K562 (cell line): ENCODE measurements at regions not wholly inside any gene's neighbourhood (a gene's known extent, or its start where the extent isn't known, plus 50 kb on each side); places are given as distances from the start of the nearest gene placed in this dataset.

Experiments used
- ATAC-seq: fragments of 200-7000 bp; cut with Tn5 transposase; 3 replicates; pipeline ENCODE4 v1.9.1; 2020; ENCODE audit warnings: moderate library complexity
- BruUV-seq: library from RNA; stranded (reverse); fragments of 400-500 nt; replicated peaks from 2 replicates; lab custom pipeline; 2021; lab: Mats Ljungman, UMichigan
- CTCF ChIA-PET: fragments of 300-600 bp; formaldehyde crosslinking; extraction: SDS; loops from one replicate; lab custom pipeline; 2021; ENCODE audit warnings: low intra/inter-chr PET ratio; lab: Yijun Ruan, JAX
- POLR2A ChIA-PET: fragments of 300-600, 350-650 bp; sonication (Branson Sonifier 250); formaldehyde crosslinking; extraction: SDS; loops from one replicate; lab custom pipeline; 2021; ENCODE audit warnings: antibody characterized with exemption, inconsistent platforms; lab: Yijun Ruan, JAX
- DNase-seq, 4 experiments: peaks; one replicate each; pipeline versions ENCODE4 v3.0.0 to v3.0.0-alpha.2; 2011 to 2018; ENCODE audit warnings: low spot score in 3 of 4, mixed read lengths in 3 of 4; ENCODE audit errors: extremely low read depth in 1 of 4
- FAIRE-seq: peaks from 2 replicates; lab custom pipeline; 2011; peaks lifted over from hg19 to GRCh38; lab: Jason Lieb, UNC
- H2AFZ ChIP-seq: 2 replicates; pipeline ENCODE4 v1.6.0; 2011; ENCODE audit warnings: low read depth, low read length, control low read depth, inconsistent platforms
- H3K27ac ChIP-seq: fragments of 200-600 bp; 3 replicates; pipeline ENCODE4 v1.8.0; 2011; ENCODE audit warnings: low read depth, mild to moderate bottlenecking, control low read depth, inconsistent platforms, low read length, moderate library complexity, mixed read lengths; ENCODE audit errors: extremely low read depth
- H3K27me3 ChIP-seq, 2 experiments: fragments of 300-600 bp in 1 of 2; 2 replicates in 1 of 2; 3 replicates in 1 of 2; pipeline versions ENCODE4 v1.6.0 to v1.8.0; 2011; ENCODE audit warnings: inconsistent platforms in 2 of 2, low read length in 2 of 2, mild to moderate bottlenecking in 1 of 2, mixed read lengths in 1 of 2, moderate library complexity in 1 of 2; ENCODE audit not compliant: control insufficient read depth in 2 of 2, insufficient read depth in 2 of 2
- H3K36me3 ChIP-seq: fragments of 300-600 bp; 3 replicates; pipeline ENCODE4 v1.8.0; 2011; ENCODE audit warnings: mild to moderate bottlenecking, low read length, inconsistent platforms; ENCODE audit not compliant: control insufficient read depth, insufficient read depth
- H3K4me1 ChIP-seq, 2 experiments: fragments of 200-600 bp in 1 of 2; replicated peaks in 1 of 2; 2 replicates in 1 of 2; 3 replicates in 1 of 2; pipeline versions ENCODE4 v1.5.1 to v1.8.0; 2011; ENCODE audit warnings: inconsistent platforms in 2 of 2, low read length in 2 of 2, mild to moderate bottlenecking in 1 of 2, mixed read lengths in 1 of 2, moderate library complexity in 1 of 2; ENCODE audit not compliant: control insufficient read depth in 2 of 2, insufficient read depth in 2 of 2
- H3K4me2 ChIP-seq: 2 replicates; pipeline ENCODE4 v1.6.1; 2011; ENCODE audit warnings: low read length, control low read depth, inconsistent platforms, mixed read lengths; ENCODE audit not compliant: insufficient read depth
- H3K4me3 ChIP-seq: fragments of 200-600 bp; sonication (generic), shearing (Covaris generic); 2 replicates; pipeline ENCODE4 v1.5.1; 2016; ENCODE audit warnings: control low read depth, inconsistent platforms
- H3K79me2 ChIP-seq: fragments of 200-600 bp; 3 replicates; pipeline ENCODE4 v1.8.0; 2011; ENCODE audit warnings: low read length, inconsistent platforms; ENCODE audit not compliant: control insufficient read depth, insufficient read depth
- H3K9ac ChIP-seq, 2 experiments: 2 replicates each; pipeline versions ENCODE4 v1.6.0 to v1.6.1; 2011; ENCODE audit warnings: low read depth in 2 of 2, low read length in 2 of 2, control low read depth in 1 of 2, inconsistent platforms in 1 of 2, mild to moderate bottlenecking in 1 of 2, mixed read lengths in 1 of 2; ENCODE audit not compliant: insufficient read depth in 1 of 2
- H3K9me1 ChIP-seq: one replicate; pipeline ENCODE4 v1.6.0; 2011; ENCODE audit warnings: inconsistent platforms, mild to moderate bottlenecking, low read length, moderate library complexity; ENCODE audit not compliant: control insufficient read depth, insufficient read depth
- H3K9me3 ChIP-seq: replicated peaks from 2 replicates; pipeline ENCODE4 v1.5.1; 2011; ENCODE audit warnings: low read depth, low read length, inconsistent platforms; ENCODE audit not compliant: control insufficient read depth, insufficient read depth
- H4K20me1 ChIP-seq: replicated peaks from 2 replicates; pipeline ENCODE4 v1.6.1; 2011; ENCODE audit warnings: low read length, inconsistent platforms, mixed read lengths; ENCODE audit not compliant: control insufficient read depth, insufficient read depth
- ARHGAP35 ChIP-seq: fragments of 450-650 bp; IDR thresholded peaks from 2 replicates; pipeline ENCODE4 v1.6.1; 2018; ENCODE audit not compliant: partially characterized antibody
- ETS2 ChIP-seq: IDR thresholded peaks from 2 replicates; pipeline ENCODE4 v1.6.1; 2016; ENCODE audit warnings: borderline replicate concordance, missing genetic modification characterization, mild to moderate bottlenecking, moderate library complexity, missing compliant biosample characterization; ENCODE audit not compliant: poor library complexity, severe bottlenecking
- HDAC6 ChIP-seq: IDR thresholded peaks from 2 replicates; pipeline ENCODE4 v1.6.1; 2012; ENCODE audit warnings: low read depth, mild to moderate bottlenecking, control low read depth, inconsistent platforms, low read length, moderate library complexity
- MAX ChIP-seq: sonication (generic); formaldehyde crosslinking; IDR thresholded peaks from 2 replicates; pipeline ENCODE4 v1.9.0; 2022; ENCODE audit warnings: mild to moderate bottlenecking, missing genetic modification reagents
- ZNF695 ChIP-seq: fragments of 450-650 bp; formaldehyde crosslinking; IDR thresholded peaks from 2 replicates; pipeline ENCODE4 v1.4.0; 2020; ENCODE audit warnings: mild to moderate bottlenecking, moderate library complexity
- WGBS: fragments of 100-300 bp; shearing (Covaris generic); methylation state at CpG from one replicate; pipeline ENCODE4 v1.1.6; 2016; ENCODE audit warnings: low coverage, mixed read lengths; ENCODE audit not compliant: insufficient coverage; ENCODE audit errors: missing lambda C conversion rate; 5-methylcytosine and 5-hydroxymethylcytosine counted together
- in situ Hi-C: fragments of 300-500 bp; cut with MboI; formaldehyde crosslinking; loops from 4 replicates; pipeline ENCODE4 v1.15.0; 2018; ENCODE audit warnings: inconsistent platforms, mixed read lengths
- intact Hi-C: fragments of 100-400 bp; cut with micrococcal nuclease; formaldehyde crosslinking; loops from 2 replicates; pipeline ENCODE4 v1.14.2; 2022
- TF ChIP-seq, protein P1 (sequence below): sonication (generic); formaldehyde crosslinking; IDR thresholded peaks from 2 replicates; pipeline ENCODE4 v1.8.0; 2022; ENCODE audit warnings: mild to moderate bottlenecking, missing genetic modification reagents

DNA sequence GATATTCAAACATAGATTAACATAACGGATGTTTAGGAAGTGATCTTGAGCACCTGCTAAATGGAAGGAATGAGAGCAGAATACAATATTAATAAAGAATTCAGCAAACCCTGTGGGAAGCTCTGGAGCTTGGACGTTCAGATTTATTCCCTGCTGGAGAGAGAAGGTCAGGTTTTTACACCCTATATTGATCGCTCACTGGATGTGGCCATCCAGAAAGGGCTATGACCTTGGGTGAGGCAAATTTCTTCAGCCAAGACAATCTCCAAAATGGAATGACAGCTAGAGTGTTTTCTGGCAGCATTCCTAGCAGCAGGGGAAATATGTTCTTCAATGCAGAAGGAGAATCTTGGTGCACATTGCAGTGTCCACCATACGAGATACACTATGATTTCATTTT lies 288.3 kb downstream of the IRS1 start:
- no TSS peak for BruUV-seq
- no peaks in the 10 kb centered on the region for H3K9me1 ChIP-seq
- no peaks in the 10 kb centered on the region for H3K9me3 ChIP-seq
- 0% methylated on average over 4 of the region's 4 CpGs for WGBS
- no peaks in the 10 kb centered on the region for H3K4me1 ChIP-seq
- no peaks in the 10 kb centered on the region for H3K36me3 ChIP-seq
- H3K4me2 ChIP-seq, result no peak overlapping the region
- H2AFZ ChIP-seq, result no peak overlapping the region
- ChIA-PET CTCF (no interaction called here), POLR2A (no interaction called here)
- ATAC-seq (no peak), DNase-seq (no peak), FAIRE-seq (no peak)
- no peaks in the 10 kb centered on the region for H3K27me3 ChIP-seq
- H3K9ac ChIP-seq, result no peak overlapping the region
- intact Hi-C loops, result no loop called here
- H3K4me3 ChIP-seq, result no peak overlapping the region
- no peak overlapping the region for H3K27ac ChIP-seq
- no peaks in the 10 kb centered on the region for H4K20me1 ChIP-seq
- in situ Hi-C loops, result no loop called here
- TF ChIP-seq ZNF695 (CRISPR knock-in tag) (no peak), MAX (no peak), ETS2 (tag) (no peak), HDAC6 (no peak), ARHGAP35 (no peak)
- TF ChIP-seq, protein P1, sequence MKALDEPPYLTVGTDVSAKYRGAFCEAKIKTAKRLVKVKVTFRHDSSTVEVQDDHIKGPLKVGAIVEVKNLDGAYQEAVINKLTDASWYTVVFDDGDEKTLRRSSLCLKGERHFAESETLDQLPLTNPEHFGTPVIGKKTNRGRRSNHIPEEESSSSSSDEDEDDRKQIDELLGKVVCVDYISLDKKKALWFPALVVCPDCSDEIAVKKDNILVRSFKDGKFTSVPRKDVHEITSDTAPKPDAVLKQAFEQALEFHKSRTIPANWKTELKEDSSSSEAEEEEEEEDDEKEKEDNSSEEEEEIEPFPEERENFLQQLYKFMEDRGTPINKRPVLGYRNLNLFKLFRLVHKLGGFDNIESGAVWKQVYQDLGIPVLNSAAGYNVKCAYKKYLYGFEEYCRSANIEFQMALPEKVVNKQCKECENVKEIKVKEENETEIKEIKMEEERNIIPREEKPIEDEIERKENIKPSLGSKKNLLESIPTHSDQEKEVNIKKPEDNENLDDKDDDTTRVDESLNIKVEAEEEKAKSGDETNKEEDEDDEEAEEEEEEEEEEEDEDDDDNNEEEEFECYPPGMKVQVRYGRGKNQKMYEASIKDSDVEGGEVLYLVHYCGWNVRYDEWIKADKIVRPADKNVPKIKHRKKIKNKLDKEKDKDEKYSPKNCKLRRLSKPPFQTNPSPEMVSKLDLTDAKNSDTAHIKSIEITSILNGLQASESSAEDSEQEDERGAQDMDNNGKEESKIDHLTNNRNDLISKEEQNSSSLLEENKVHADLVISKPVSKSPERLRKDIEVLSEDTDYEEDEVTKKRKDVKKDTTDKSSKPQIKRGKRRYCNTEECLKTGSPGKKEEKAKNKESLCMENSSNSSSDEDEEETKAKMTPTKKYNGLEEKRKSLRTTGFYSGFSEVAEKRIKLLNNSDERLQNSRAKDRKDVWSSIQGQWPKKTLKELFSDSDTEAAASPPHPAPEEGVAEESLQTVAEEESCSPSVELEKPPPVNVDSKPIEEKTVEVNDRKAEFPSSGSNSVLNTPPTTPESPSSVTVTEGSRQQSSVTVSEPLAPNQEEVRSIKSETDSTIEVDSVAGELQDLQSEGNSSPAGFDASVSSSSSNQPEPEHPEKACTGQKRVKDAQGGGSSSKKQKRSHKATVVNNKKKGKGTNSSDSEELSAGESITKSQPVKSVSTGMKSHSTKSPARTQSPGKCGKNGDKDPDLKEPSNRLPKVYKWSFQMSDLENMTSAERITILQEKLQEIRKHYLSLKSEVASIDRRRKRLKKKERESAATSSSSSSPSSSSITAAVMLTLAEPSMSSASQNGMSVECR, result no peak
- H3K79me2 ChIP-seq, result no peaks in the 10 kb centered on the region
